Mucosa of rectum (tissue), 2 donors: ENCODE measurements at regions not wholly inside any gene's neighbourhood (a gene's known extent, or its start where the extent isn't known, plus 50 kb on each side); places are given as distances from the start of the nearest gene placed in this dataset.

ENCODE experiments used
- H3K27ac ChIP-seq, 2 donors: one replicate each; pipeline ENCODE4 v1.7.0; 2013; ENCODE audit warnings: inconsistent platforms in 2 of 2, low read depth in 2 of 2, low read length in 2 of 2
- H3K27me3 ChIP-seq, 2 donors: one replicate each; pipeline ENCODE4 v1.7.0; 2013; ENCODE audit warnings: low read length in 2 of 2; ENCODE audit not compliant: control insufficient read depth in 2 of 2, insufficient read depth in 2 of 2
- H3K36me3 ChIP-seq, 2 donors: one replicate each; pipeline ENCODE4 v1.7.0; 2013; ENCODE audit warnings: low read length in 2 of 2; ENCODE audit not compliant: control insufficient read depth in 2 of 2, insufficient read depth in 2 of 2
- H3K4me1 ChIP-seq, 2 donors: one replicate each; pipeline ENCODE4 v1.7.0; 2013; ENCODE audit warnings: low read length in 2 of 2, mild to moderate bottlenecking in 1 of 2; ENCODE audit not compliant: control insufficient read depth in 2 of 2, insufficient read depth in 2 of 2
- H3K4me3 ChIP-seq, 2 donors: one replicate each; pipeline ENCODE4 v1.7.0; 2013; ENCODE audit warnings: low read length in 2 of 2
- H3K9ac ChIP-seq, 2 donors: one replicate each; pipeline ENCODE4 v1.7.0; 2013; ENCODE audit warnings: low read length in 2 of 2, low read depth in 1 of 2, mild to moderate bottlenecking in 1 of 2
- H3K9me3 ChIP-seq, 2 donors: one replicate each; pipeline ENCODE4 v1.7.0; 2013; ENCODE audit warnings: low read length in 2 of 2; ENCODE audit not compliant: control insufficient read depth in 2 of 2
- donor health status: healthy.
- donor health status: Normal muscosa, but diverticular disease.

DNA sequence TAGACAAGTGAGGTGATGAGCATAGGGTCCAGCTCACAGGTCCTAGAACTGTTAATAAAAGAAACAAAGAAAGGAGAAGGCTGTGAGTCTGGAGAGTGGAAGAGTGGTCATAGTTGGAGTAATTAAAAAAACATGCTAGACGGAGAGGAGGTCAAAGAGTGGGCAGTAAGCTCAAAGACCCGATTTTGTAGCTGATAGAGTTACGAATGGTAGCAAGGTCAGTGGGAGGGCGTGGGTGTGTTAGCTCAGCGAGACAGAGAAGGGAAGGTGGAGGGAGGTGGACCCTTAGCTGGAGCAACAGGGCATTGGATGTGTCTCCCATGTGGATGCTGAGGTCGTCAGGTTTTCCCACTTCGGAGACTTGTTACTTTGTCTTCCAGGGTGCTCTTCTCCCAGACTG is 431.7 kb downstream of the CDH26 start:
- Histone ChIP-seq H3K9me3 (peaks cover 0 to 2% of the 10 kb centered on the region in 2 donors), H3K27me3 (no peaks in the 10 kb centered on the region), H3K27ac (no peak overlapping the region), H3K4me1 (no peaks in the 10 kb centered on the region), H3K9ac (no peak overlapping the region), H3K36me3 (no peaks in the 10 kb centered on the region), H3K4me3 (no peak overlapping the region)

DNA sequence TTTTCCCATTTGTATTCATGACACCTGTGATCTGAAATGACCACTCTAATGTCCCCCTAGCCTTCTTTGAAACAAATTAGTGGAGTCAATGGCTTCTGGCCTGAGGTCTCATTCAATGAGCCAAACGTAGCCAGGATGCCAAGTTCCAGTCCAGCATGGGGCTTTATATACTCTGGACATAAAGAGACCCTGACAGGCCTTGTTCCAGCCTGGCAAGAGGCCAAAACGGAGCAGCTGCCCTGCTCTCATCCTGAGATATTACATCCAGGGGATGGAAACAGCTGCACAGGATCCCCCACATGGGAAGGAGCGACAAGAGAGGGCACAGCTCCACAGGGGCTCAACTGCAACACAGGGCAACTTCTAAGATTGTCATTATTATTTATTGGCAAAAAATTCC is 437.8 kb downstream of the CDH26 start:
- Histone ChIP-seq H3K4me3 (no peak overlapping the region), H3K36me3 (no peaks in the 10 kb centered on the region), H3K9ac (no peak overlapping the region), H3K27me3 (no peaks in the 10 kb centered on the region), H3K4me1 (no peaks in the 10 kb centered on the region), H3K9me3 (peaks cover 2 to 3% of the 10 kb centered on the region in 2 donors), H3K27ac (no peak overlapping the region)

DNA sequence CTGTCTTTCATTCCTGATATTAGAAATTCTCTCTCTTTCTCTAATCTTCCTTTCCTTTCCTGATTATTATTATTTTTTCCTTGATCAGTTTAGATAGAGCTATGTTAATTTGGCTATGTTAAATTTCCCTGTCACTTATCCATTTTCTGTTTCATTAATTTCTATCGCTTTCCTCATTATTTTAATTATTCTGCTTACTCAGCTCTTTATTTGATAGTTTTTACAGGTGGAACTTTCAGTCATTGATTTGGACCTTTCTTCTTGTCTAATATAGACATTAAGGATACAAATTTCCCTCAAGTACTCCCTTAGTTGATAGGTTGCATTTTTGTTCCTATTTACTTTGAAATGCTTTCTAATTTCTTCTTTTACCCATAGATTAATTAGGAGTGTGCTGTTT is 442.3 kb downstream of the CDH26 start:
- no peak overlapping the region for H3K4me3 ChIP-seq

GRCh38 chr20:60402189-60403058 is 444.2 kb downstream of the CDH26 start:
- Histone ChIP-seq H3K27me3 (no peaks in the 10 kb centered on the region), H3K36me3 (no peaks in the 10 kb centered on the region), H3K27ac (no peak overlapping the region), H3K4me1 (no peaks in the 10 kb centered on the region), H3K9ac (no peak overlapping the region), H3K9me3 (peaks cover 0 to 4% of the 10 kb centered on the region in 2 donors), H3K4me3 (no peak overlapping the region)

More for the DNA sequence above, 442.3 kb downstream of the CDH26 start:
- peaks cover 2 to 4% of the 10 kb centered on the region in 2 donors for H3K9me3 ChIP-seq
- H3K27ac ChIP-seq, result no peak overlapping the region
- H3K27me3 ChIP-seq, result no peaks in the 10 kb centered on the region
- no peak overlapping the region for H3K9ac ChIP-seq
- H3K4me1 ChIP-seq, result no peaks in the 10 kb centered on the region
- H3K36me3 ChIP-seq, result no peaks in the 10 kb centered on the region

- Histone ChIP-seq H3K36me3 (no peaks in the 10 kb centered on the region), H3K27me3 (no peaks in the 10 kb centered on the region), H3K9me3 (peaks cover 0 to 4% of the 10 kb centered on the region in 2 donors), H3K9ac (no peak overlapping the region), H3K4me3 (no peak overlapping the region), H3K4me1 (no peaks in the 10 kb centered on the region), H3K27ac (no peak overlapping the region)
Observed at GRCh38 chr20:60403105-60403741, 445.0 kb downstream of the CDH26 start.

GRCh38 chr20:60407011-60407771 is 449.0 kb downstream of the CDH26 start:
- H3K4me3 ChIP-seq, result no peak overlapping the region

GRCh38 chr20:60407938-60408337 is 449.7 kb downstream of the CDH26 start:
- Histone ChIP-seq H3K36me3 (no peaks in the 10 kb centered on the region), H3K4me1 (no peaks in the 10 kb centered on the region), H3K9ac (no peak overlapping the region), H3K27ac (no peak overlapping the region), H3K9me3 (peaks cover 0 to 2% of the 10 kb centered on the region in 2 donors), H3K27me3 (no peaks in the 10 kb centered on the region), H3K4me3 (no peak overlapping the region)

More at GRCh38 chr20:60407011-60407771, 449.0 kb downstream of the CDH26 start:
- peaks cover 0 to 2% of the 10 kb centered on the region in 2 donors for H3K9me3 ChIP-seq
- H3K27ac ChIP-seq, result no peak overlapping the region
- H3K27me3 ChIP-seq, result no peaks in the 10 kb centered on the region
- H3K36me3 ChIP-seq, result no peaks in the 10 kb centered on the region
- no peak overlapping the region for H3K9ac ChIP-seq
- H3K4me1 ChIP-seq, result no peaks in the 10 kb centered on the region

GRCh38 chr20:60408435-60408834 is 450.2 kb downstream of the CDH26 start:
- Histone ChIP-seq H3K27me3 (no peaks in the 10 kb centered on the region), H3K27ac (no peak overlapping the region), H3K9ac (no peak overlapping the region), H3K36me3 (no peaks in the 10 kb centered on the region), H3K9me3 (peaks cover 0 to 2% of the 10 kb centered on the region in 2 donors), H3K4me1 (no peaks in the 10 kb centered on the region), H3K4me3 (no peak overlapping the region)

- Histone ChIP-seq H3K4me3 (no peak overlapping the region), H3K4me1 (no peaks in the 10 kb centered on the region), H3K27me3 (no peaks in the 10 kb centered on the region), H3K36me3 (no peaks in the 10 kb centered on the region), H3K27ac (no peak overlapping the region), H3K9me3 (peaks cover 0 to 3% of the 10 kb centered on the region in 2 donors), H3K9ac (no peak overlapping the region)
Observed at GRCh38 chr20:60410618-60411264, 452.5 kb downstream of the CDH26 start.
